ENCODE measurements at regions not wholly inside any gene's neighbourhood (a gene's known extent, or its start where the extent isn't known, plus 50 kb on each side); places are given as distances from the start of the nearest gene placed in this dataset.
A peak's percentile ranks its signal among the peaks of the same experiment; 100 is the strongest.

- Histone ChIP-seq H3K4me1 (no peaks in the 10 kb centered on the region), H3K27me3 (no peaks in the 10 kb centered on the region), H3K9me3 (peaks cover 0 to 3% (median 0%) of the 10 kb centered on the region in 3 donors), H3K27ac (no peak overlapping the region), H3K4me3 (no peak overlapping the region), H3K36me3 (no peaks in the 10 kb centered on the region)
- WGBS, 2 donors (ENCODE audit: low coverage in 1 of 2), result 11 to 38% methylated on average over 1 of the region's 1 CpG
- peak; percentile 25 for ATAC-seq
- no peak for TF ChIP-seq POLR2A (IDR thresholded peaks at IDR 0.05)
- TF ChIP-seq, protein P1, sequence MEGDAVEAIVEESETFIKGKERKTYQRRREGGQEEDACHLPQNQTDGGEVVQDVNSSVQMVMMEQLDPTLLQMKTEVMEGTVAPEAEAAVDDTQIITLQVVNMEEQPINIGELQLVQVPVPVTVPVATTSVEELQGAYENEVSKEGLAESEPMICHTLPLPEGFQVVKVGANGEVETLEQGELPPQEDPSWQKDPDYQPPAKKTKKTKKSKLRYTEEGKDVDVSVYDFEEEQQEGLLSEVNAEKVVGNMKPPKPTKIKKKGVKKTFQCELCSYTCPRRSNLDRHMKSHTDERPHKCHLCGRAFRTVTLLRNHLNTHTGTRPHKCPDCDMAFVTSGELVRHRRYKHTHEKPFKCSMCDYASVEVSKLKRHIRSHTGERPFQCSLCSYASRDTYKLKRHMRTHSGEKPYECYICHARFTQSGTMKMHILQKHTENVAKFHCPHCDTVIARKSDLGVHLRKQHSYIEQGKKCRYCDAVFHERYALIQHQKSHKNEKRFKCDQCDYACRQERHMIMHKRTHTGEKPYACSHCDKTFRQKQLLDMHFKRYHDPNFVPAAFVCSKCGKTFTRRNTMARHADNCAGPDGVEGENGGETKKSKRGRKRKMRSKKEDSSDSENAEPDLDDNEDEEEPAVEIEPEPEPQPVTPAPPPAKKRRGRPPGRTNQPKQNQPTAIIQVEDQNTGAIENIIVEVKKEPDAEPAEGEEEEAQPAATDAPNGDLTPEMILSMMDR (IDR thresholded peaks at IDR 0.05), result no peak
- TF ChIP-seq EP300 (IDR thresholded peaks at IDR 0.05), result no peak
- no peak for TF ChIP-seq POLR2AphosphoS5 (IDR thresholded peaks at IDR 0.05)
Observed at GRCh38 chr20:40207655-40208054, 481.4 kb downstream of the MAFB start.

DNA sequence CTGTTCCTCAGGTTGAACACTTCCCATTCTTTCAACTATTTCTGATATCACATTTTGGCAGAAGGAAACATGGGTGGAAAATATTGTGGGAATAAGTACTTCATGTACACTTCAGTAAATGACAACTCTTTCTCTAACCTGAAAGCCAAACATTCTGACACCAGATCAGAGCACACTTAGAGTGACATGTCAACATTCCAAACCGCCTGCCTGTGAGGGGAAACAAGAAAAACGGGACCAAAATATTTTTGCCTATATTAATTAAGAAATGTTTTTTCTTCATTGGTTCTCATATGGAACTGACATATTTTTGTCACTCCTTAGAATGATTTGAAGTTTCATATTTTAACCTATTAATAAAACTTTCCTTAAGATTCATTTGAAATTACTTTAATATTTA lies 483.1 kb downstream of the MAFB start:
- Histone ChIP-seq H3K9me3 (peaks cover 0 to 3% (median 0%) of the 10 kb centered on the region in 3 donors), H3K27me3 (no peaks in the 10 kb centered on the region), H3K4me3 (no peak overlapping the region), H3K27ac (no peak overlapping the region), H3K4me1 (no peaks in the 10 kb centered on the region), H3K36me3 (no peaks in the 10 kb centered on the region)
- 47 to 56% methylated on average over 2 of the region's 2 CpGs for WGBS, 2 donors (ENCODE audit: low coverage in 1 of 2)
- no peak for ATAC-seq
- TF ChIP-seq POLR2A (IDR thresholded peaks at IDR 0.05), result no peak
- TF ChIP-seq, protein P1 (IDR thresholded peaks at IDR 0.05), result no peak
- TF ChIP-seq EP300 (IDR thresholded peaks at IDR 0.05), result no peak
- no peak for TF ChIP-seq POLR2AphosphoS5 (IDR thresholded peaks at IDR 0.05)

GRCh38 chr20:40203032-40203431 lies 486.0 kb downstream of the MAFB start:
- Histone ChIP-seq H3K27ac (no peak overlapping the region), H3K36me3 (no peaks in the 10 kb centered on the region), H3K9me3 (no peaks in the 10 kb centered on the region), H3K4me3 (no peak overlapping the region), H3K4me1 (no peaks in the 10 kb centered on the region), H3K27me3 (no peaks in the 10 kb centered on the region)
- 11 to 78% methylated on average over 1 of the region's 1 CpG for WGBS, 2 donors (ENCODE audit: low coverage in 1 of 2)
- no peak for TF ChIP-seq EP300 (IDR thresholded peaks at IDR 0.05)
- TF ChIP-seq, protein P1 (IDR thresholded peaks at IDR 0.05), result no peak
- TF ChIP-seq POLR2AphosphoS5 (IDR thresholded peaks at IDR 0.05), result no peak
- no peak for TF ChIP-seq POLR2A (IDR thresholded peaks at IDR 0.05)
- no peak for ATAC-seq

GRCh38 chr20:40197691-40198090 lies 491.3 kb downstream of the MAFB start:
- no peaks in the 10 kb centered on the region for H3K27me3 ChIP-seq
- no peak overlapping the region for H3K27ac ChIP-seq
- no peak for TF ChIP-seq EP300 (IDR thresholded peaks at IDR 0.05)
- TF ChIP-seq, protein P1 (IDR thresholded peaks at IDR 0.05), result no peak
- no peak for TF ChIP-seq POLR2AphosphoS5 (IDR thresholded peaks at IDR 0.05)
- no peak for TF ChIP-seq POLR2A (IDR thresholded peaks at IDR 0.05)
- H3K4me1 ChIP-seq, result no peaks in the 10 kb centered on the region
- H3K9me3 ChIP-seq, result no peaks in the 10 kb centered on the region
- ATAC-seq, result no peak
- no peaks in the 10 kb centered on the region for H3K36me3 ChIP-seq
- H3K4me3 ChIP-seq, result no peak overlapping the region
- 42 to 51% methylated on average over 3 to 4 of the region's 4 CpGs for WGBS, 2 donors (ENCODE audit: low coverage in 1 of 2)

DNA sequence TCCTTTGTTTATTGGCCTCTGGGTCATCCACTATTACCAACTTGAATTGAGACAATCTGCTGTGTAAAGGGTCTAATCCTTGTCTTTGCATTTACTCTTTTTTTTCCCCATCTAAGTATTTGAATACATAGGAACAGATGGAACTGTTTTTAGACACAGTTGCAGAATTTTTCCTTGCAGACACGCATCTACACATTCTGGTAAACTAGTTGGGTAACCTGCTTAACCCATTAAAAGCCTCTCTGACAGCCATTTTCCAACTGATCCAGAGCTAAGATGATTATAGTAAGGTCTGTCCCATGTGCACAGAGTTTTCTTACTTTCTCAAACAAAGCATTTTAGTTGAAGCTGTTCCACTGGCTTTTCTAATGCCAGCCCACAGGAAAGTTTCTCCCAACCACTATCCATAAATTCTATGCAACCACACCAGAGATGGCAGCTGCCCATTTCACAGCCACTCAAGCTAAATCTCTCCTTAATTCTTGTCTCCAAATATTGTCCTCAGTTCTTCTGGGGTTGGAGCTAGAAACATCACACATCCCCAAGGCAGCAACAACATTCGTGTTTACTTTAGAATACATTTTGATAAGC lies 492.1 kb downstream of the MAFB start:
- ATAC-seq, result no peak
- Histone ChIP-seq H3K4me3 (no peak overlapping the region), H3K4me1 (no peaks in the 10 kb centered on the region), H3K27ac (no peak overlapping the region), H3K36me3 (no peaks in the 10 kb centered on the region), H3K9me3 (no peaks in the 10 kb centered on the region), H3K27me3 (no peaks in the 10 kb centered on the region)
- TF ChIP-seq POLR2A (IDR thresholded peaks at IDR 0.05), result no peak
- TF ChIP-seq, protein P1 (IDR thresholded peaks at IDR 0.05), result no peak
- no peak for TF ChIP-seq EP300 (IDR thresholded peaks at IDR 0.05)
- no peak for TF ChIP-seq POLR2AphosphoS5 (IDR thresholded peaks at IDR 0.05)
- WGBS, 2 donors (ENCODE audit: low coverage in 1 of 2), result 29 to 47% methylated on average over 2 of the region's 2 CpGs
